ENCODE measurements at regions not wholly inside any gene's neighbourhood (a gene's known extent, or its start where the extent isn't known, plus 50 kb on each side); places are given as distances from the start of the nearest gene placed in this dataset.
A peak's percentile ranks its signal among the peaks of the same experiment; 100 is the strongest.

- Histone ChIP-seq H3K4me3 (peak overlapping the region in 2 of 4 donors; percentile 35 to 56), H3K36me3 (no peaks in the 10 kb centered on the region), H3K4me1 (peaks cover 4 to 25% (median 7%) of the 10 kb centered on the region in 3 donors), H3K9me3 (no peaks in the 10 kb centered on the region), H3K27me3 (no peaks in the 10 kb centered on the region), H3K27ac (peak overlapping the region; percentile 69 to 86 (median 84))
- FAIRE-seq (no peak), ATAC-seq (peak; percentile 14 to 34 (median 26)), DNase-seq (peak in 5 of 6 donors; percentile 33 to 72 (median 65))
- 59 to 62% methylated on average over 22 to 23 of the region's 23 CpGs for WGBS, 2 donors
- intact Hi-C loops (cut with DNase I) = no loop called here
- no peak for TF ChIP-seq CTCF (IDR thresholded peaks at IDR 0.05)
These were observed 309.4 kb downstream of the SEC14L1 start for GRCh38 chr17:77449908-77450741.

- TF ChIP-seq CTCF (IDR thresholded peaks at IDR 0.05) = no peak
- Histone ChIP-seq H3K4me3 (peak overlapping the region in 2 of 4 donors; percentile 35 to 56), H3K27me3 (no peaks in the 10 kb centered on the region), H3K27ac (peak overlapping the region; percentile 69 to 86 (median 84)), H3K36me3 (no peaks in the 10 kb centered on the region), H3K9me3 (no peaks in the 10 kb centered on the region), H3K4me1 (peaks cover 4 to 18% (median 7%) of the 10 kb centered on the region in 3 donors)
- intact Hi-C loops (cut with DNase I) = no loop called here
- 34 to 45% methylated on average over 7 to 9 of the region's 9 CpGs for WGBS, 2 donors
- ATAC-seq = peak in 1 of 4 donors; percentile 1
- no peak for FAIRE-seq
- DNase-seq = peak in 2 of 6 donors; percentile 59 to 65
These were observed 310.0 kb downstream of the SEC14L1 start for GRCh38 chr17:77450742-77451244.

GRCh38 chr17:77451245-77451893, 310.6 kb downstream of the SEC14L1 start:
- 0 to 2% methylated on average over 42 to 44 of the region's 44 CpGs for WGBS, 2 donors
- H3K36me3 ChIP-seq = no peaks in the 10 kb centered on the region
- ATAC-seq (peak; percentile 67 to 77 (median 70)), DNase-seq (peak; percentile 66 to 87 (median 75)), FAIRE-seq (no peak)
- peak overlapping the region in 3 of 4 donors; percentile 4 to 56 (median 35) for H3K4me3 ChIP-seq
- no peaks in the 10 kb centered on the region for H3K9me3 ChIP-seq
- peak overlapping the region; percentile 69 to 86 (median 84) for H3K27ac ChIP-seq
- peaks cover 4 to 17% (median 7%) of the 10 kb centered on the region in 3 donors for H3K4me1 ChIP-seq
- intact Hi-C loops (cut with DNase I) = no loop called here
- no peak for TF ChIP-seq CTCF (IDR thresholded peaks at IDR 0.05)
- no peaks in the 10 kb centered on the region for H3K27me3 ChIP-seq

- H3K9me3 ChIP-seq = no peaks in the 10 kb centered on the region
- WGBS, 2 donors = 11 to 12% methylated on average over 30 of the region's 30 CpGs
- FAIRE-seq = no peak
- H3K27ac ChIP-seq = peak overlapping the region; percentile 69 to 86 (median 84)
- no peaks in the 10 kb centered on the region for H3K27me3 ChIP-seq
- TF ChIP-seq CTCF (IDR thresholded peaks at IDR 0.05) = no peak
- H3K4me1 ChIP-seq = peaks cover 4 to 17% (median 7%) of the 10 kb centered on the region in 3 donors
- DNase-seq = peak in 5 of 6 donors; percentile 34 to 76 (median 56)
- peak overlapping the region in 2 of 4 donors; percentile 35 to 56 for H3K4me3 ChIP-seq
- intact Hi-C loops (cut with DNase I) = no loop called here
- ATAC-seq = peak; percentile 39 to 66 (median 50)
- no peaks in the 10 kb centered on the region for H3K36me3 ChIP-seq
These were observed 311.4 kb downstream of the SEC14L1 start for GRCh38 chr17:77451894-77452852.

Data from pancreas (tissue), 10 donors.